ENCODE measurements at regions not wholly inside any gene's neighbourhood (a gene's known extent, or its start where the extent isn't known, plus 50 kb on each side); places are given as distances from the start of the nearest gene placed in this dataset.

GRCh38 chr13:63983366-63983765 lies 2567.7 kb upstream of the PCDH20 start:
- DNase-seq (ENCODE audit: low read depth in 2 of 2) = no peak

- no peak for DNase-seq (ENCODE audit: low read depth in 2 of 2)
Measured at GRCh38 chr13:63979951-63980350, 2564.3 kb upstream of the PCDH20 start.

DNA sequence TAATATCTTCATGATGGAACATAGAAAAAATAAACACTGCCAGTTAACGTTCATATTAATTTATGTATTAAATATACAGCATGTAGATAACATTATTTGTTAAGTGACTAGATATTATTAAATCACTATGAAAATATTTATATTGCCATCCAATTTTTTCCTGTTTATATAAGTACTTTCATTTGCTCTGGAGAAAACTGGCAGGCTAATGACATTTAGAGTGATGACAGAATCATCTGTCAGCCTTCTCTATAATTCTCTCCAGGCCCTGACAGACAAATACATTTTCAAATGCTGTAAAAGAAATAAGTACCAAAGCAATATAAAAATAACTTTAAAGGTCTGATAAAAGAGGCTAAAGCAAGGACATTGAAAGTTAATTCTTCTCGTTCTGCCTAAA lies 2556.7 kb upstream of the PCDH20 start:
- DNase-seq (ENCODE audit: low read depth in 2 of 2) = no peak

GRCh38 chr13:63954683-63955082 lies 2539.0 kb upstream of the PCDH20 start:
- no peak for DNase-seq (ENCODE audit: low read depth in 2 of 2)

DNA sequence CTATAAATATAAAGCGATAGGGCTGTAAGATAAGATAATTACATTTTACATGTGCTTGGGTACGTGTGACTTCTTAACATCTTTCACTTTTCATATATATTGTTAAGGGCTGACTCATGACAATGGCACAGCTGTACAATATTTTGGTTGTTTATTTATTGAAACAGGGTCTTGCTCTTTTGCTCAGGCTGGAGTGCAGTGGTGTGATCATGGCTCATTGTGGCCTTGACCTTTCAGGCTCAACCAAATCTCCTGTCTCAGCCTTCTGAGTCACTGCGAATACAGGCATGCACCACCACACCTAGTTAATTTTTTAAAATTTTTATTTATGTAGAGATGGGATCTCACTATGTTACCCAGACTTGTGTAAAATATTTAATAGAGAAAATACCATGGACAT lies 2532.4 kb upstream of the PCDH20 start:
- no peak for DNase-seq (ENCODE audit: low read depth in 2 of 2)

DNA sequence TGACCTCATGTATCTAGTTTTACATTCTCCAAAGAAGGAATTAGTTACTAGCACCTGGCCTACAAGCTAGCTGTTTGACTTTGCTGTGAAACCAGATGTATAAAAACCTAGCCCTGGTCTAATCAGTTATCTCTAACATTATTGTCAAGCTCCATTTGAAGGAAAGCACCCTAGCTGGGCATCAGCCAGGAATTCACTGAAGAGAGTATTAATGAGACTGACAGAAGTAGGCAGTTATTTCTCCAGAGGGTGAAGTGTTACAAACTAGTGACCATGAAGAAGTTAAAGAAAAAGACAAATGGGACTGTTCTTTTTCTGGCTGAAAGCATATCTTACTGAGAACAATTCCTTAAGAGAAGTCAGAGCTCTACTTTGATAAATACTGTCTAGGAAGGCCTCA lies 2529.3 kb upstream of the PCDH20 start:
- no peak for DNase-seq (ENCODE audit: low read depth in 2 of 2)

DNA sequence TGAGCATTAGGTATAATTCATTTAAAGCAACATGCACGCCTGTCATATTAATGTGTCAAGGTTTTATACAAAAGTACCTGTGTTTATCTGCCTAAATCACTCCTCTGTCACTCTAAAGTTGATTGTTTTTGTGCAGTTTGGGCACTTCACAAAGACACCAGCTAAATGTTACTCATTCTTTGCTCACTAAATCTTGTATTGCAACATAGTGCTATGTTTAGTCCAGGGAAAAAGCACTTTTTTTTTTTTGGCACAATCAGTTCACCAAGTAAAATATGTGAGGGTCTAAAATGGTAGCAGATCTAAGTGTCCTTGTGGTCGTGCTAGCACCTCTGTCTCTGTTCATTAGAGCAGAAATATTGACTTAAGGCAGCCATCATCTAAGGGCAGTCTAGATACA lies 2526.7 kb upstream of the PCDH20 start:
- peak in 1 of 2 experiments; percentile 1 for DNase-seq (ENCODE audit: low read depth in 2 of 2)

- DNase-seq (ENCODE audit: low read depth in 2 of 2) = no peak
Measured at GRCh38 chr13:63938851-63939250, 2523.2 kb upstream of the PCDH20 start.

- DNase-seq (ENCODE audit: low read depth in 2 of 2) = no peak
Measured at GRCh38 chr13:63910511-63910910, 2494.9 kb upstream of the PCDH20 start.

DNA sequence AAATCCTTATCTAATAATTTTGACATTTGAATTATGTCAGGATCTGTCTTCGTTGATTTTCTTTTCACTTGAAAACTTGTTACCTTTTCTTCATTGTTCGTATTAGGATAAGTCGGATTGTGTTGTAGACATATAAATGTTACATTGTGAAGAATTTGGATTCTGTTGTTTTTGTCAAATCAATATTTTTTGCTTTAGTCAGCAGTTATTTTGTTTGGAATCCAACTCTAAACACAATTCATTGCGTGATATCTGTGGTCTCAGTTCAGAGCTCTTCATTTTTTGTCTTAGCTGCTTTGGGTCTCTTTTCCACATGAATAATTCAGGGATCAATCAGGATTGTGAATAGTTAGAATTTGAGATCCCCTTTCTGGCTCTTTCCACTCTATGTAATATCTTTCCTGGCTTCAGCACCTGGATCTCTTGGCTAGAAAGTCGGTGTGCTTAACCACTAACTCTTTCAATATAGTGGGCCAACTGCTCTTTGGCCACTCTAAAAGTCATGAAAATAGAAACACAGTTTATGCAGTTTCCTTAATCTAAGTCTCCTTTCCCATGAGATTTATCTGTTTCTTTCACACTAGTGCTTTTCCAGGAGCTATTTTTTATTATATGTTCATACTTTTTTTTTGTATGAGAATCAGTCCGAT lies 2494.2 kb upstream of the PCDH20 start:
- no peak for DNase-seq (ENCODE audit: low read depth in 2 of 2)

DNA sequence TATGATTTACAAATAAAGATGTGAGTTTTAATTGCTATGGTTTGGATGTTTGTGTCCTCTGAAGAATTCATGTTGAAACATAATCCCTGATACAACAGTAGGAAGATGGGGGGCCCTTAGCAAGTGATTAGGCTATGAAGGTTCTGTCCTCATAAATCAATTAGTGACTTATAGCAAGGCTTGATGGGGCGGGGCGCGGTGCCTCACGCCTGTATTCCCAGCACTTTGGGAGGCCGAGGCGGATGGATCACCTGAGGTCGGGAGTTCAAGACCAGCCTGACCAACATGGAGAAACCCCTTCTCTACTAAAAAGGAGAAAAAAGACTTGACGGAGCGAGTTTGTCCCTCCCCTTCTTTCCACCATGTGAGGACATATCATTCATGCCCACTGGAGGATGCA lies 2486.5 kb upstream of the PCDH20 start:
- no peak for DNase-seq (ENCODE audit: low read depth in 2 of 2)

- no peak for DNase-seq (ENCODE audit: low read depth in 2 of 2)
Measured at GRCh38 chr13:63901630-63902029, 2486.0 kb upstream of the PCDH20 start.

DNA sequence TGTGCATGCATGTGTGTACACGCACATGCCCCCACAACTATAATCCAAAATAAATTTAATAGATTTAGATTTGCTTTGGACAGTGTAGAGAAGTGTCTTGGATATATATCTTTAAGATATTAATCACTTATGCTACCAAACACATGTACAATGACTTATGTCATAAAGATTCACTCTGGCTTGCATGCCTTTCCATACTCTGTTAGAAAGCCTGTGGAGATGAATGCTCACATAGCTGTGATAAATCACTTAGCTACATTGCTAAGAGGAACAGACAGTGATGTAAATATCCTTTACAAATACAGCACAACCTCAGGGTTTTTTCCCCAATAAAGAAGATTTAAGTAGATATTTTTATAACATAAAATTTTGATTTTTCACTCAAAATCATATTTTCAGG lies 2484.8 kb upstream of the PCDH20 start:
- DNase-seq (ENCODE audit: low read depth in 2 of 2) = no peak

GRCh38 chr13:63896321-63896720 lies 2480.7 kb upstream of the PCDH20 start:
- DNase-seq (ENCODE audit: low read depth in 2 of 2) = no peak

GRCh38 chr13:63882052-63882451 lies 2466.4 kb upstream of the PCDH20 start:
- no peak for DNase-seq (ENCODE audit: low read depth in 2 of 2)

DNA sequence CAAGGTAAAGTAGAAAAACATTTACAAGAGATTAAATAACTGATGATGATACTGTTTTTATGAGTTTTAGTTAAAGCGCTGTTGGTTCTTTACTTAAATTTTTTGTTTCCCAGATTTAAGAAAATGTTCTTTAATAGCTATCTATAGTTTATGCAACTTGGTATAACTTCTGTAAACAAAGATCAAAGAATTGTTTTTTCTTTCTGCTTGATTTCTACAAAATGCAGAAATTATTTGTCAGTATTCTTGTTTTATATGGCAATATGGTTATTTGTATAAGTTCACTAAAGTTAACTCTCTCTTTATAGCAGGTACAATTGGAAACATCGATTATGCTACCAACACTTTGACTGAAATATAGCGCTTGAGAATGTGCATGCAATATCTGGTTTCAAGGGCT lies 2465.1 kb upstream of the PCDH20 start:
- DNase-seq (ENCODE audit: low read depth in 2 of 2) = no peak

GRCh38 chr13:63873936-63874335 lies 2458.3 kb upstream of the PCDH20 start:
- no peak for DNase-seq (ENCODE audit: low read depth in 2 of 2)

DNA sequence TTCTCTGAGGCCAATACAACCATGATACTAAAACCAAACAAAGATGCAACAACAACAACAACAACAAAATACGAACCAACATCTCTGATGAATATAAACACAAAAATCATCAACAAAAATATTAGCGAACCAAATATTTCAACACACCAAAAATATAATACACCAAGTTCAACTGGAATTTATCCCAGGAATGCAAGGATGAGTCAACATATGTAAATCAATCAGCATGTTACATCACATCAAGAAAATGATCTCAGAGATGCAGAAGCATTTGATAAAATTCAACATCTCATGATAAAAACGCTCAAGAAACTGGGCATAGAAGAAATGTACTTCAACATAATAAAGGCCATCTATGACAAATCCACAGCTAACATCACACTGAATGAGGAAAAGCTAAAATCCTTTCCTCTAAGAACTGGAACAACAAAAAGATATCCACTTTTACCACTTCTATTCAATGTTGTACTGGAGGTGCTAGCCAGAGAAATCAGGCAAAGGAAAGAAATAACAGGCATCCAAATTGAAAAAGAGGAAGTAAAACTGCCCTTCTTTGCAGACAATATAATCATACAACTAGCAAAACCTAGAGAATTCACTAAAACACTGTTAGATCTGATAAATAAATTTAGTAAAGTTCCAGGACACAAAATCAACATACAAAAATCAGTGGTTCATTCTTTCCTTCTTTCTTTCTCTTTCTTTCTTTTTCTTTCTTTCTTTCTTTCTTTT lies 2448.7 kb upstream of the PCDH20 start:
- no peak for DNase-seq (ENCODE audit: low read depth in 2 of 2)

- no peak for DNase-seq (ENCODE audit: low read depth in 2 of 2)
Measured at GRCh38 chr13:63855457-63856118, 2439.9 kb upstream of the PCDH20 start.

DNA sequence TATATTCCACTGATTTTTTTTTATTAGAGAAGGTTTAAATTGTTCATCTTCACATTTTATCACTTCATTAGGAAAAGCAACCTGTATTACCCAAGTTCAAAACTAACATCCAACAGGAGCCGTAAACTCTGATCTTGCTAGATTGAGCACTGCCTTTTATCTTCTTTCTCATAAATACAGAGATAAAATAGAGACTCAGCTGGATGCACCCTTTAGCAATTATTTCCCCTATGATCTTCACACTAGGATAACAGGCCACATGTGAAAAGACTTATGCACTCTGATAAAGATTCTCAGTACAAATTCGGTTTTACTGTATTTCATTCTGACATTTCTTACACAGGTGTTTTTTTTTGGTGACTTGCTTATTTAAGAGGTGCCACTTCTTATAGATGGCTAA lies 2438.2 kb upstream of the PCDH20 start:
- DNase-seq (ENCODE audit: low read depth in 2 of 2) = no peak

DNA sequence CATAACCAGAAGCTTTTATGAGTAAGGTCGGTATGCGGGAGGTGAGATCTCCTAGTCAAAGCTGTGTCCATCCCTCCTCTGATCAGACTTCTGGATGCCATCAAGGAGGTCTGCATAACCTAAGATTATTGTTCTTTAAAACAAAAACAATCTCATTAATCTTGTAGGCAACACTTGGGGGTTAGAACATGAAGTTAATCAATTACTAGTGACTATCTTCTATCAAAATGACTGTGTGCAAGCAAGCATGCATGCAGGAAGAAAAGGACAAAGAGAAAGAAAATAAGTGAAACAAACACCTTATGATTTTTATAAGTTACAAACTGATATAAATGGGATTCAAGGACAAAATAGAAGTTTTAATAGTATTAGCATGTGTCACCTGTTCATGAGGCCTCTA lies 2435.9 kb upstream of the PCDH20 start:
- DNase-seq (ENCODE audit: low read depth in 2 of 2) = no peak

DNA sequence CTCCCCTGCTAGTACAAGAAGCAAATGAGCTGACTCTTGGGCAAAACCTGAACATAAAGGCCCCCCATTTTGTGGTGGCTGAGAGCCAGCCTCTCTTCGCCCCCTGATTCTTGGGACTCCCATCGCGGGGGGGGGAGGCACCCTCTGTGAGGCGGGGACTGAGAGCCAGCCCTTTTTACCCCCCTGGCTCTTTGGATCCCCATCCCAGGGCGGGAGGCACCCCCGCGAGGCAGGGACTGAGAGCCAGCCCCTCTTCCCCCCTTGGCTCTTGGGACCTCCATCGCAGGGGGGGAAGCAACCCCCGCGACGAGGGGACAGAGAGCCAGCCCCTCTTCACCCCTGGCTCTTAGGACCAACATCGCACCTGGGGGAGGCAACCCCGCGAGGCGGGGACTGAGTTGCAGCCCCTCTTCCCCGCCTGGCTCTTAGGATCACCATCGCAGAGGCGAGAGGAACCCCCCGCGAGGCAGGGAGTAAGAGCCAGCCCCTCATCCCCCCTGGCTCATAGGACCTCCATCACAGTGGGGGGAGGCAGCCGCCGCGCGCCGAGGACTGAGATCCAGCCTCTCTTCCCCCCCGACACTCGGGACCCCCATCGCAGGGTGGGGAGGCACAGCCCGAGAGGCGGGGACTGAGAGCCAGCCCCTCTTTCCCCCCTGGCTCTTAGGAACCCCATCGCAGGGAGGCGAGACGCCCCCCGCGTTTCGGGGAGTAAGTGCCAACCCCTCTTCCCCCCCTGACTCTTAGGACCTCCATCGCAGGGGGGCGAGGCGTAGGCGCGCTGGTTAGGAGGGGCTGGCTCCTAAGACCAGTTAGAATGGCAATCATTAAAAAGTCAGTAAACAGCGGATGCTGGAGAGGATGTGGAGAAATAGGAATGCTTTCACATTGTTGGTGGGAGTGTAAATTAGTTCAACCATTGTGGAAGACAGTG lies 2428.4 kb upstream of the PCDH20 start:
- no peak for DNase-seq (ENCODE audit: low read depth in 2 of 2)

Data from fibroblast of skin of left quadriceps (primary cell).